ENCODE measurements at regions not wholly inside any gene's neighbourhood (a gene's known extent, or its start where the extent isn't known, plus 50 kb on each side); places are given as distances from the start of the nearest gene placed in this dataset.

- Mint-ChIP-seq H3K36me3 (no peaks in the 10 kb centered on the region), H3K4me3 (no peak overlapping the region), H3K4me1 (no peaks in the 10 kb centered on the region), H3K27ac (no peak overlapping the region), H3K9me3 (peaks cover 0 to 2% (median 0%) of the 10 kb centered on the region in 7 donors), H3K27me3 (ENCODE audit: low read depth in 3 of 3) (peaks cover 0 to under 1% (median 0%) of the 10 kb centered on the region in 3 donors)
- TF ChIP-seq, protein P1, sequence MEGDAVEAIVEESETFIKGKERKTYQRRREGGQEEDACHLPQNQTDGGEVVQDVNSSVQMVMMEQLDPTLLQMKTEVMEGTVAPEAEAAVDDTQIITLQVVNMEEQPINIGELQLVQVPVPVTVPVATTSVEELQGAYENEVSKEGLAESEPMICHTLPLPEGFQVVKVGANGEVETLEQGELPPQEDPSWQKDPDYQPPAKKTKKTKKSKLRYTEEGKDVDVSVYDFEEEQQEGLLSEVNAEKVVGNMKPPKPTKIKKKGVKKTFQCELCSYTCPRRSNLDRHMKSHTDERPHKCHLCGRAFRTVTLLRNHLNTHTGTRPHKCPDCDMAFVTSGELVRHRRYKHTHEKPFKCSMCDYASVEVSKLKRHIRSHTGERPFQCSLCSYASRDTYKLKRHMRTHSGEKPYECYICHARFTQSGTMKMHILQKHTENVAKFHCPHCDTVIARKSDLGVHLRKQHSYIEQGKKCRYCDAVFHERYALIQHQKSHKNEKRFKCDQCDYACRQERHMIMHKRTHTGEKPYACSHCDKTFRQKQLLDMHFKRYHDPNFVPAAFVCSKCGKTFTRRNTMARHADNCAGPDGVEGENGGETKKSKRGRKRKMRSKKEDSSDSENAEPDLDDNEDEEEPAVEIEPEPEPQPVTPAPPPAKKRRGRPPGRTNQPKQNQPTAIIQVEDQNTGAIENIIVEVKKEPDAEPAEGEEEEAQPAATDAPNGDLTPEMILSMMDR (IDR thresholded peaks at IDR 0.05) = no peak
- no peak overlapping the region for H3K4me3 ChIP-seq (replicated peaks in 1 of 3; ENCODE audit: low read depth in 2 of 3, low read length in 3 of 3)
- H2AFZ ChIP-seq (ENCODE audit: insufficient read depth, low read depth, low read length, poor library complexity, severe bottlenecking) = no peak overlapping the region
- H3K27ac ChIP-seq (ENCODE audit: low read depth in 1 of 2, low read length in 2 of 2) = no peak overlapping the region
- H3K9ac ChIP-seq (ENCODE audit: insufficient read depth, low read length, poor library complexity, severe bottlenecking) = no peak overlapping the region
- no peaks in the 10 kb centered on the region for H3K27me3 ChIP-seq (ENCODE audit: control insufficient read depth in 2 of 2, insufficient read depth in 2 of 2, low read length in 2 of 2)
- no peaks in the 10 kb centered on the region for H3K79me2 ChIP-seq (ENCODE audit: insufficient read depth, low read length)
- WGBS (ENCODE audit: insufficient coverage) = 100% methylated on average over 1 of the region's 6 CpGs
- H3K4me1 ChIP-seq (ENCODE audit: control insufficient read depth in 1 of 2, insufficient read depth in 2 of 2, low read length in 2 of 2) = no peaks in the 10 kb centered on the region
- no peaks in the 10 kb centered on the region for H3K9me3 ChIP-seq (replicated peaks in 1 of 2; ENCODE audit: control insufficient read depth in 1 of 2, insufficient read depth in 1 of 2, low read length in 2 of 2)
- H4K20me1 ChIP-seq (ENCODE audit: insufficient read depth, low read length) = no peaks in the 10 kb centered on the region
- no peak overlapping the region for H3K4me2 ChIP-seq (replicated peaks; ENCODE audit: extremely low read depth, low read length, poor library complexity, severe bottlenecking)
- H3K36me3 ChIP-seq (replicated peaks in 1 of 2; ENCODE audit: control insufficient read depth in 1 of 2, insufficient read depth in 2 of 2, low read length in 2 of 2) = no peaks in the 10 kb centered on the region
- DNase-seq = no peak
- intact Hi-C loops (cut with micrococcal nuclease) = no loop called here
These were observed 355.2 kb upstream of the RASGEF1B start for GRCh38 chr4:81826817-81827424.

GRCh38 chr4:81826335-81826734 lies 354.6 kb upstream of the RASGEF1B start:
- WGBS (ENCODE audit: insufficient coverage) = 100% methylated on average over 1 of the region's 1 CpG
- H3K9ac ChIP-seq (ENCODE audit: insufficient read depth, low read length, poor library complexity, severe bottlenecking) = no peak overlapping the region
- H2AFZ ChIP-seq (ENCODE audit: insufficient read depth, low read depth, low read length, poor library complexity, severe bottlenecking) = no peak overlapping the region
- no peak overlapping the region for H3K27ac ChIP-seq (ENCODE audit: low read depth in 1 of 2, low read length in 2 of 2)
- Mint-ChIP-seq H3K9me3 (peaks cover 0 to 2% (median 0%) of the 10 kb centered on the region in 7 donors), H3K27ac (no peak overlapping the region), H3K4me3 (no peak overlapping the region), H3K36me3 (no peaks in the 10 kb centered on the region), H3K27me3 (ENCODE audit: low read depth in 3 of 3) (no peaks in the 10 kb centered on the region), H3K4me1 (no peaks in the 10 kb centered on the region)
- H3K36me3 ChIP-seq (replicated peaks in 1 of 2; ENCODE audit: control insufficient read depth in 1 of 2, insufficient read depth in 2 of 2, low read length in 2 of 2) = no peaks in the 10 kb centered on the region
- H3K4me1 ChIP-seq (ENCODE audit: control insufficient read depth in 1 of 2, insufficient read depth in 2 of 2, low read length in 2 of 2) = no peaks in the 10 kb centered on the region
- intact Hi-C loops (cut with micrococcal nuclease) = no loop called here
- TF ChIP-seq, protein P1 (IDR thresholded peaks at IDR 0.05) = no peak
- H3K79me2 ChIP-seq (ENCODE audit: insufficient read depth, low read length) = no peaks in the 10 kb centered on the region
- no peak overlapping the region for H3K4me3 ChIP-seq (replicated peaks in 1 of 3; ENCODE audit: low read depth in 2 of 3, low read length in 3 of 3)
- H3K9me3 ChIP-seq (replicated peaks in 1 of 2; ENCODE audit: control insufficient read depth in 1 of 2, insufficient read depth in 1 of 2, low read length in 2 of 2) = no peaks in the 10 kb centered on the region
- no peak overlapping the region for H3K4me2 ChIP-seq (replicated peaks; ENCODE audit: extremely low read depth, low read length, poor library complexity, severe bottlenecking)
- no peaks in the 10 kb centered on the region for H3K27me3 ChIP-seq (ENCODE audit: control insufficient read depth in 2 of 2, insufficient read depth in 2 of 2, low read length in 2 of 2)
- DNase-seq = no peak
- no peaks in the 10 kb centered on the region for H4K20me1 ChIP-seq (ENCODE audit: insufficient read depth, low read length)

Data from CD14-positive monocyte (primary cell).